H9 (cell line): ENCODE measurements at regions not wholly inside any gene's neighbourhood (a gene's known extent, or its start where the extent isn't known, plus 50 kb on each side); places are given as distances from the start of the nearest gene placed in this dataset.

ENCODE experiments used
- DNase-seq: peaks from one replicate; pipeline ENCODE4 v3.0.0-alpha.2; 2017
- H2AFZ ChIP-seq: one replicate; pipeline ENCODE4 v1.6.1; 2013; ENCODE audit warnings: mild to moderate bottlenecking, low read length, control low read depth, moderate library complexity
- H2AK5ac ChIP-seq: 2 replicates; pipeline ENCODE4 v1.6.1; 2013; ENCODE audit warnings: low read length, control low read depth, mixed read lengths; ENCODE audit not compliant: insufficient read length
- H2BK120ac ChIP-seq: one replicate; pipeline ENCODE4 v1.6.1; 2013; ENCODE audit warnings: low read depth, mild to moderate bottlenecking, low read length, control low read depth, inconsistent platforms; ENCODE audit not compliant: poor library complexity, severe bottlenecking
- H2BK12ac ChIP-seq: 2 replicates; pipeline ENCODE4 v1.6.1; 2013; ENCODE audit warnings: low read length, control low read depth, mixed read lengths, low read depth; ENCODE audit not compliant: insufficient read length
- H2BK15ac ChIP-seq: 2 replicates; pipeline ENCODE4 v1.6.1; 2013; ENCODE audit warnings: low read depth, low read length, control low read depth
- H2BK20ac ChIP-seq: one replicate; pipeline ENCODE4 v1.6.1; 2013; ENCODE audit warnings: low read depth, mild to moderate bottlenecking, low read length, control low read depth, inconsistent platforms; ENCODE audit not compliant: poor library complexity, severe bottlenecking
- H2BK5ac ChIP-seq: 2 replicates; pipeline ENCODE4 v1.6.1; 2013; ENCODE audit warnings: low read length, control low read depth, mixed read lengths; ENCODE audit not compliant: insufficient read length
- H3K14ac ChIP-seq: 2 replicates; pipeline ENCODE4 v1.6.1; 2013; ENCODE audit warnings: low read length, control low read depth; ENCODE audit not compliant: insufficient read depth
- H3K18ac ChIP-seq: 2 replicates; pipeline ENCODE4 v1.6.1; 2013; ENCODE audit warnings: low read depth, mild to moderate bottlenecking, mixed read lengths, low read length, control low read depth; ENCODE audit not compliant: insufficient read length
- H3K23ac ChIP-seq: 2 replicates; pipeline ENCODE4 v1.6.1; 2013; ENCODE audit warnings: low read length, control low read depth, mixed read lengths, low read depth; ENCODE audit not compliant: insufficient read length
- H3K23me2 ChIP-seq: 2 replicates; pipeline ENCODE4 v1.6.1; 2013; ENCODE audit warnings: low read depth, mild to moderate bottlenecking, mixed read lengths, low read length, control low read depth; ENCODE audit not compliant: insufficient read length, poor library complexity, severe bottlenecking
- H3K27ac ChIP-seq: 2 replicates; pipeline ENCODE4 v1.5.1; 2013; ENCODE audit warnings: low read length, control low read depth, mixed read lengths, low read depth; ENCODE audit not compliant: insufficient read length
- H3K27me3 ChIP-seq: 2 replicates; pipeline ENCODE4 v1.6.1; 2013; ENCODE audit warnings: low read length, control low read depth, inconsistent platforms; ENCODE audit not compliant: insufficient read depth
- H3K4ac ChIP-seq: 2 replicates; pipeline ENCODE4 v1.6.1; 2013; ENCODE audit warnings: low read depth, mild to moderate bottlenecking, control low read depth, inconsistent platforms, low read length, moderate library complexity
- H3K4me1 ChIP-seq: 2 replicates; pipeline ENCODE4 v1.6.1; 2013; ENCODE audit warnings: low read length, control low read depth, inconsistent platforms; ENCODE audit not compliant: insufficient read depth
- H3K4me2 ChIP-seq: 2 replicates; pipeline ENCODE4 v1.6.1; 2013; ENCODE audit warnings: low read length, control low read depth, mixed read lengths; ENCODE audit not compliant: insufficient read length, insufficient read depth
- H3K56ac ChIP-seq: 2 replicates; pipeline ENCODE4 v1.6.1; 2013; ENCODE audit warnings: low read depth, mild to moderate bottlenecking, mixed read lengths, low read length, control low read depth; ENCODE audit not compliant: insufficient read length
- H3K79me1 ChIP-seq: 2 replicates; pipeline ENCODE4 v1.6.1; 2013; ENCODE audit warnings: low read depth, mild to moderate bottlenecking, moderate library complexity, low read length, control low read depth, inconsistent platforms; ENCODE audit not compliant: insufficient read depth, poor library complexity, severe bottlenecking
- H3K79me2 ChIP-seq: 2 replicates; pipeline ENCODE4 v1.6.1; 2013; ENCODE audit warnings: low read length, control low read depth, inconsistent platforms; ENCODE audit not compliant: insufficient read depth
- H3K9ac ChIP-seq: 2 replicates; pipeline ENCODE4 v1.6.1; 2013; ENCODE audit warnings: low read length, control low read depth, mixed read lengths; ENCODE audit not compliant: insufficient read length; ENCODE audit errors: extremely low read depth
- H3K9me3 ChIP-seq: one replicate; pipeline ENCODE4 v1.6.1; 2013; ENCODE audit warnings: low read depth, low read length, inconsistent platforms; ENCODE audit not compliant: control insufficient read depth
- H3T11ph ChIP-seq: one replicate; pipeline ENCODE4 v1.6.1; 2013; ENCODE audit warnings: mild to moderate bottlenecking, low read length, control low read depth, inconsistent platforms
- H4K20me1 ChIP-seq: one replicate; pipeline ENCODE4 v1.6.1; 2013; ENCODE audit not compliant: control insufficient read depth, insufficient read length, insufficient read depth
- H4K5ac ChIP-seq: 2 replicates; pipeline ENCODE4 v1.6.1; 2013; ENCODE audit warnings: low read depth, mild to moderate bottlenecking, mixed read lengths, low read length, control low read depth; ENCODE audit not compliant: insufficient read length
- H4K8ac ChIP-seq: replicated peaks from 2 replicates; pipeline ENCODE4 v1.6.1; 2013; ENCODE audit warnings: low read length, control low read depth, mixed read lengths, low read depth; ENCODE audit not compliant: insufficient read length
- H4K91ac ChIP-seq: 2 replicates; pipeline ENCODE4 v1.6.1; 2013; ENCODE audit warnings: low read depth, mild to moderate bottlenecking, moderate library complexity, mixed read lengths, low read length, control low read depth; ENCODE audit not compliant: insufficient read length
- H3K27ac Mint-ChIP-seq, 3 experiments: 2 replicates in 2 of 3; 3 replicates in 1 of 3; pipeline ENCODE4 v1.8.0; 2020 to 2021; ENCODE audit warnings: mixed read lengths in 3 of 3, mild to moderate bottlenecking in 1 of 3, moderate library complexity in 1 of 3
- H3K27me3 Mint-ChIP-seq: 2 replicates; pipeline ENCODE4 v1.8.0; 2021; ENCODE audit warnings: low read depth, mild to moderate bottlenecking, moderate library complexity, mixed read lengths
- H3K36me3 Mint-ChIP-seq, 3 experiments: 2 replicates in 2 of 3; 3 replicates in 1 of 3; pipeline ENCODE4 v1.8.0; 2020 to 2021; ENCODE audit warnings: low read depth in 3 of 3, mixed read lengths in 3 of 3; ENCODE audit not compliant: insufficient read depth in 1 of 3
- H3K4me1 Mint-ChIP-seq, 2 experiments: 2 replicates each; pipeline ENCODE4 v1.8.0; 2020; ENCODE audit warnings: mixed read lengths in 2 of 2
- H3K4me3 Mint-ChIP-seq, 2 experiments: 2 replicates in 1 of 2; 3 replicates in 1 of 2; pipeline ENCODE4 v1.8.0; 2020 to 2021; ENCODE audit warnings: mild to moderate bottlenecking in 2 of 2, mixed read lengths in 2 of 2, moderate library complexity in 1 of 2
- H3K9me3 Mint-ChIP-seq, 2 experiments: 2 replicates in 1 of 2; 3 replicates in 1 of 2; pipeline ENCODE4 v1.8.0; 2020; ENCODE audit warnings: mild to moderate bottlenecking in 2 of 2, mixed read lengths in 2 of 2, moderate library complexity in 1 of 2
- WGBS: extraction: QIAGEN DNeasy Blood & Tissue Kit; methylation state at CpG from one replicate; pipeline ENCODE4 v1.1.7; 2013; ENCODE audit warnings: missing lambda C conversion rate, low lambda C conversion rate, mixed read lengths; ENCODE audit not compliant: insufficient read length; ENCODE audit errors: extremely low coverage; 5-methylcytosine and 5-hydroxymethylcytosine counted together
- TF ChIP-seq, protein P1 (sequence below): fragments of 200-600 bp; sonication (generic); conservative IDR thresholded peaks from 3 replicates; pipeline ENCODE4 v1.8.0; 2021; ENCODE audit warnings: antibody characterized with exemption, mild to moderate bottlenecking

DNA sequence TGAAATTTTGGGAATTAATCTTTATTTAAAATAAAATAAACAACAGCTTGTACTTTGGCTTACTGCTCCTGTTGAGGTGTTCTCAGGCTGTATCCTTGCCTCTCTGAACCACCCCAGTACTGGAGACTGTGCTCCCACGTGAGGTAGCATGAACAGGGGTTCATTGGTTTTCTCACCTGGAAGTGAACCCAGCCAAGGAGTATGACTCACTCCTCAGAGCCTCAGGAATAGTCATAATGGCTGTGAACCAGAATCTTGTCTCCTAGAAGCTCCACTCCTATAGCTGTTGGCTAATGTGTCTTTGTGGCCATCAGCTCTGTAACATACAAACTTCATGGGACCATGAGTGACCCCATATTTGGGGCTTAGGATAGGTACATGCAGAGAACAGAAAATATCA, 122.5 kb upstream of the ST8SIA2 start:
- H3K56ac ChIP-seq: no peak overlapping the region
- H3K4me2 ChIP-seq: no peak overlapping the region
- no peaks in the 10 kb centered on the region for H3K79me1 ChIP-seq
- H3K23me2 ChIP-seq: no peaks in the 10 kb centered on the region
- no peak overlapping the region for H2BK20ac ChIP-seq
- H2BK12ac ChIP-seq: no peak overlapping the region
- WGBS: no CpG with 5 or more reads among the region's 1 CpG
- H2AFZ ChIP-seq: no peak overlapping the region
- H3K23ac ChIP-seq: no peak overlapping the region
- no peak overlapping the region for H2BK15ac ChIP-seq
- H2BK5ac ChIP-seq: no peak overlapping the region
- no peaks in the 10 kb centered on the region; the same call in 1 of the 2 replicates for H3K4me1 ChIP-seq
- H3K4me3 Mint-ChIP-seq: no peak overlapping the region
- H3K79me2 ChIP-seq: no peaks in the 10 kb centered on the region
- no peak for DNase-seq
- no peaks in the 10 kb centered on the region for H3K27me3 ChIP-seq
- no peaks in the 10 kb centered on the region for H3K9me3 Mint-ChIP-seq
- no peak overlapping the region for H3K18ac ChIP-seq
- TF ChIP-seq, protein P1, sequence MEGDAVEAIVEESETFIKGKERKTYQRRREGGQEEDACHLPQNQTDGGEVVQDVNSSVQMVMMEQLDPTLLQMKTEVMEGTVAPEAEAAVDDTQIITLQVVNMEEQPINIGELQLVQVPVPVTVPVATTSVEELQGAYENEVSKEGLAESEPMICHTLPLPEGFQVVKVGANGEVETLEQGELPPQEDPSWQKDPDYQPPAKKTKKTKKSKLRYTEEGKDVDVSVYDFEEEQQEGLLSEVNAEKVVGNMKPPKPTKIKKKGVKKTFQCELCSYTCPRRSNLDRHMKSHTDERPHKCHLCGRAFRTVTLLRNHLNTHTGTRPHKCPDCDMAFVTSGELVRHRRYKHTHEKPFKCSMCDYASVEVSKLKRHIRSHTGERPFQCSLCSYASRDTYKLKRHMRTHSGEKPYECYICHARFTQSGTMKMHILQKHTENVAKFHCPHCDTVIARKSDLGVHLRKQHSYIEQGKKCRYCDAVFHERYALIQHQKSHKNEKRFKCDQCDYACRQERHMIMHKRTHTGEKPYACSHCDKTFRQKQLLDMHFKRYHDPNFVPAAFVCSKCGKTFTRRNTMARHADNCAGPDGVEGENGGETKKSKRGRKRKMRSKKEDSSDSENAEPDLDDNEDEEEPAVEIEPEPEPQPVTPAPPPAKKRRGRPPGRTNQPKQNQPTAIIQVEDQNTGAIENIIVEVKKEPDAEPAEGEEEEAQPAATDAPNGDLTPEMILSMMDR: no peak
- H3K4me1 Mint-ChIP-seq: peaks cover 7 to 10% of the 10 kb centered on the region in 2 experiments
- H2BK120ac ChIP-seq: no peak overlapping the region
- no peak overlapping the region for H3T11ph ChIP-seq
- H3K27ac Mint-ChIP-seq: no peak overlapping the region
- no peak overlapping the region for H4K5ac ChIP-seq
- H3K27me3 Mint-ChIP-seq: no peaks in the 10 kb centered on the region; the same call in none of the 2 replicates
- H4K91ac ChIP-seq: no peak overlapping the region
- H2AK5ac ChIP-seq: no peak overlapping the region
- H3K14ac ChIP-seq: no peak overlapping the region
- no peak overlapping the region for H3K9ac ChIP-seq
- no peaks in the 10 kb centered on the region for H3K9me3 ChIP-seq
- H3K4ac ChIP-seq: no peak overlapping the region
- no peak overlapping the region for H4K8ac ChIP-seq
- no peaks in the 10 kb centered on the region for H4K20me1 ChIP-seq
- H3K27ac ChIP-seq: no peak overlapping the region
- H3K36me3 Mint-ChIP-seq: no peaks in the 10 kb centered on the region; a peak in 1 of 7 replicates
